SK-N-SH treated with all-trans-retinoic acid at 6 μM for 48 hours (cell line): ENCODE measurements at regions not wholly inside any gene's neighbourhood (a gene's known extent, or its start where the extent isn't known, plus 50 kb on each side); places are given as distances from the start of the nearest gene placed in this dataset.

ENCODE experiments used
- ATAC-seq: fragments of 200-7000 bp; cut with Tn5 transposase; 3 replicates; pipeline ENCODE4 v1.9.1; 2020; ENCODE audit warnings: mild to moderate bottlenecking, moderate library complexity
- ARNTL ChIP-seq: fragments of 450-650 bp; formaldehyde crosslinking; IDR thresholded peaks from 2 replicates; pipeline ENCODE4 v1.5.0; 2020; ENCODE audit warnings: low read depth, mild to moderate bottlenecking, moderate library complexity, borderline replicate concordance
- BACH2 ChIP-seq: fragments of 250-450 bp; sonication (Bioruptor Pico); IDR thresholded peaks from 2 replicates; pipeline ENCODE4 v1.9.0; 2021; ENCODE audit warnings: mild to moderate bottlenecking, borderline replicate concordance
- CSDC2 ChIP-seq: fragments of 250-450 bp; sonication (Bioruptor Pico); IDR thresholded peaks from 2 replicates; pipeline ENCODE4 v1.5.0; 2020; ENCODE audit warnings: mild to moderate bottlenecking, moderate library complexity
- ESRRG ChIP-seq: fragments of 250-450 bp; sonication (Bioruptor Pico); IDR thresholded peaks from 2 replicates; pipeline ENCODE4 v1.6.1; 2021; ENCODE audit warnings: mild to moderate bottlenecking
- GLIS3 ChIP-seq: fragments of 250-450 bp; sonication (Bioruptor Pico); IDR thresholded peaks from 2 replicates; pipeline ENCODE4 v1.5.0; 2020; ENCODE audit warnings: mild to moderate bottlenecking, moderate library complexity
- ISL1 ChIP-seq: fragments of 250-450 bp; sonication (Bioruptor Pico); IDR thresholded peaks from 2 replicates; pipeline ENCODE4 v2.1.2; 2022; ENCODE audit warnings: mild to moderate bottlenecking, moderate library complexity
- PPARA ChIP-seq: fragments of 250-450 bp; sonication (Bioruptor Pico); IDR thresholded peaks from 2 replicates; pipeline ENCODE4 v1.5.0; 2020; ENCODE audit warnings: mild to moderate bottlenecking, borderline replicate concordance
- RARB ChIP-seq: fragments of 250-450 bp; sonication (Bioruptor Pico); IDR thresholded peaks from 2 replicates; pipeline ENCODE4 v1.8.0; 2021; ENCODE audit warnings: mild to moderate bottlenecking, moderate library complexity
- SNAI2 ChIP-seq: fragments of 250-450 bp; sonication (Bioruptor Pico); IDR thresholded peaks from 2 replicates; pipeline ENCODE4 v1.5.0; 2020; ENCODE audit warnings: mild to moderate bottlenecking, moderate library complexity
- ZC3H10 ChIP-seq: fragments of 250-450 bp; sonication (Bioruptor Pico); IDR thresholded peaks from 2 replicates; pipeline ENCODE4 v1.5.1; 2021; ENCODE audit warnings: mild to moderate bottlenecking, moderate library complexity
- ZFP3 ChIP-seq: fragments of 250-450 bp; sonication (Bioruptor Pico); IDR thresholded peaks from 2 replicates; pipeline ENCODE4 v1.5.0; 2020; ENCODE audit warnings: mild to moderate bottlenecking, moderate library complexity
- ZFP30 ChIP-seq: fragments of 450-650 bp; formaldehyde crosslinking; IDR thresholded peaks from 2 replicates; pipeline ENCODE4 v1.5.0; 2022; ENCODE audit warnings: mild to moderate bottlenecking, moderate library complexity
- ZNF565 ChIP-seq: fragments of 450-650 bp; formaldehyde crosslinking; conservative IDR thresholded peaks from 2 replicates; pipeline ENCODE4 v1.5.0; 2020; ENCODE audit warnings: low read depth, mild to moderate bottlenecking, moderate library complexity
- ZNF70 ChIP-seq: fragments of 450-650 bp; formaldehyde crosslinking; IDR thresholded peaks from 2 replicates; pipeline ENCODE4 v1.5.0; 2020; ENCODE audit warnings: mild to moderate bottlenecking, moderate library complexity
- ZNF8 ChIP-seq: fragments of 450-650 bp; formaldehyde crosslinking; IDR thresholded peaks from 2 replicates; pipeline ENCODE4 v1.5.0; 2020; ENCODE audit warnings: mild to moderate bottlenecking, moderate library complexity
- TF ChIP-seq, protein P1 (sequence below): fragments of 250-450 bp; sonication (Bioruptor Pico); IDR thresholded peaks from 2 replicates; pipeline ENCODE4 v1.8.0; 2021; ENCODE audit warnings: low read depth, mild to moderate bottlenecking, moderate library complexity, borderline replicate concordance
- TF ChIP-seq, protein P2 (sequence below): fragments of 250-450 bp; sonication (Bioruptor Pico); IDR thresholded peaks from 2 replicates; pipeline ENCODE4 v1.5.1; 2021; ENCODE audit warnings: mild to moderate bottlenecking, moderate library complexity
- TF ChIP-seq, protein P3 (sequence below): fragments of 250-450 bp; sonication (Bioruptor Pico); IDR thresholded peaks from 2 replicates; pipeline ENCODE4 v1.5.0; 2020; ENCODE audit warnings: mild to moderate bottlenecking, moderate library complexity
- TF ChIP-seq, protein P4 (sequence below): fragments of 250-450 bp; sonication (Bioruptor Pico); IDR thresholded peaks from 2 replicates; pipeline ENCODE4 v1.8.0; 2020; ENCODE audit warnings: mild to moderate bottlenecking, moderate library complexity, borderline replicate concordance
- TF ChIP-seq, protein P5 (sequence below): fragments of 250-450 bp; sonication (Bioruptor Pico); IDR thresholded peaks from 2 replicates; pipeline ENCODE4 v1.5.1; 2020; ENCODE audit warnings: low read depth, mild to moderate bottlenecking, moderate library complexity

DNA sequence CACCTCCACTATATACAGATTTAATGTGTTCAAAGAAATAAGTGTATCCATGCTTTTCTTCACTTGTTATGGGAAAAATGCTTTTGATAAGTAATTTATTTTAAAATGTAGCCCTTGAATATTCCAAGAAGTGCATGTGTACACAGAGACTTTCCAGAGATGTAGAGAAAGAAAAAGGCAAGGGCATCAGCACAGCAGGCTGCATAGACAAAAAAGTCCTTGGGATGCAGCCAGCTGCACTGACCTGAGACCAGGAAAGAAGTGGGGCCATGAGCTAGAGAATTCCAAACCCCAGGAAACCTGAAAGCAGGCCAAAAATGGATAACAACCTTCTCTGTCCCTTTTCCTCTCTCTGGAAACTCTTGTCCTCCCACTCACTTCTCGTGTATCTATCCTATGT is 51.6 kb upstream of the PRDM8 start:
- TF ChIP-seq PPARA (CRISPR knock-in tag): no peak
- TF ChIP-seq, protein P1, sequence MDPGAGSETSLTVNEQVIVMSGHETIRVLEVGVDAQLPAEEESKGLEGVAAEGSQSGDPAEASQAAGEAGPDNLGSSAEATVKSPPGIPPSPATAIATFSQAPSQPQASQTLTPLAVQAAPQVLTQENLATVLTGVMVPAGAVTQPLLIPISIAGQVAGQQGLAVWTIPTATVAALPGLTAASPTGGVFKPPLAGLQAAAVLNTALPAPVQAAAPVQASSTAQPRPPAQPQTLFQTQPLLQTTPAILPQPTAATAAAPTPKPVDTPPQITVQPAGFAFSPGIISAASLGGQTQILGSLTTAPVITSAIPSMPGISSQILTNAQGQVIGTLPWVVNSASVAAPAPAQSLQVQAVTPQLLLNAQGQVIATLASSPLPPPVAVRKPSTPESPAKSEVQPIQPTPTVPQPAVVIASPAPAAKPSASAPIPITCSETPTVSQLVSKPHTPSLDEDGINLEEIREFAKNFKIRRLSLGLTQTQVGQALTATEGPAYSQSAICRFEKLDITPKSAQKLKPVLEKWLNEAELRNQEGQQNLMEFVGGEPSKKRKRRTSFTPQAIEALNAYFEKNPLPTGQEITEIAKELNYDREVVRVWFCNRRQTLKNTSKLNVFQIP (CRISPR knock-in tag): no peak
- TF ChIP-seq, protein P2, sequence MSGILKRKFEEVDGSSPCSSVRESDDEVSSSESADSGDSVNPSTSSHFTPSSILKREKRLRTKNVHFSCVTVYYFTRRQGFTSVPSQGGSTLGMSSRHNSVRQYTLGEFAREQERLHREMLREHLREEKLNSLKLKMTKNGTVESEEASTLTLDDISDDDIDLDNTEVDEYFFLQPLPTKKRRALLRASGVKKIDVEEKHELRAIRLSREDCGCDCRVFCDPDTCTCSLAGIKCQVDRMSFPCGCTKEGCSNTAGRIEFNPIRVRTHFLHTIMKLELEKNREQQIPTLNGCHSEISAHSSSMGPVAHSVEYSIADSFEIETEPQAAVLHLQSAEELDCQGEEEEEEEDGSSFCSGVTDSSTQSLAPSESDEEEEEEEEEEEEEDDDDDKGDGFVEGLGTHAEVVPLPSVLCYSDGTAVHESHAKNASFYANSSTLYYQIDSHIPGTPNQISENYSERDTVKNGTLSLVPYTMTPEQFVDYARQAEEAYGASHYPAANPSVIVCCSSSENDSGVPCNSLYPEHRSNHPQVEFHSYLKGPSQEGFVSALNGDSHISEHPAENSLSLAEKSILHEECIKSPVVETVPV (CRISPR knock-in tag): no peak
- no peak for TF ChIP-seq ZNF565 (CRISPR knock-in tag)
- TF ChIP-seq BACH2: no peak
- no peak for ATAC-seq

DNA sequence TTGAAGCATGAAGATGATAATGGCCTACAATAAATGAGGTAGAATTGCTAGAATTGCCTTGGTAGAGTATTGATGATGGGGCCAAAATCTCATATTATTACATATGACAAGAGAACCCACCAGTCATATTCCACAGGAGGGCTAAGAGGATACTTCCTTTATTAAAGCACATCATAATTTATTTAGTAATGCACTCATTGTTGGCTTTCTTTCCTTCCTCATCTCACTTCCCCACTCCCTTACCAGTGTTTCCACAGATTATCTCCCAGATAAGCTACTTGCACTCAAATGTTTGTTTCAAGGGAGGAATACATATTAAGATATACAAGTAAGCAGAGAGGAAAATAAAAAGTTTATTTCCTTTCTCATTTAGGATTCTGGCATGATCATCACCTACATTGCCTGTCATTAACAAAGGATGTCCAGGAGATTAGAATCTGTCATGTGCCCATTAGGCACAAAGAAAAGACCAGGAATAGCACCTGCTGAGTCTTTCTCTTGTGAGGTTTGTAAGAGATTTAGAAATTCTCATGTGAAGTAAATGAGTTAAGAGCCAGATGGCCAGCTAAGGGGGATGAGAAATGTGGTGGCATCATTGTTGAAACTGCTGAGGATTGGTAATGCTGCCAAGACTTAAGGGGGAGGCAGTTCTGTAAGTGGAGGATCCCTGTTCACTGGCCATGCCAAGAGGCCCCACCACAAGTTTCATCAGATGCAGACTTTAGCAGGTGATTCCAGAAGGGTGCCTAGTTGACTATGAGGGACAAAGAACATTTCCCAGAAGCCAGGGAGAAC is 52.4 kb upstream of the PRDM8 start:
- ATAC-seq: no peak
- TF ChIP-seq, protein P1 (CRISPR knock-in tag): no peak
- TF ChIP-seq ESRRG (no peak), SNAI2 (CRISPR knock-in tag) (no peak), ZFP3 (CRISPR knock-in tag) (no peak), RARB (no peak), ZFP30 (CRISPR knock-in tag) (no peak), PPARA (CRISPR knock-in tag) (no peak), ZNF8 (CRISPR knock-in tag) (no peak), CSDC2 (no peak), GLIS3 (CRISPR knock-in tag) (no peak), ZC3H10 (CRISPR knock-in tag) (no peak), ZNF70 (no peak), ARNTL (no peak), ISL1 (no peak), ZNF565 (CRISPR knock-in tag) (no peak)
- TF ChIP-seq, protein P3, sequence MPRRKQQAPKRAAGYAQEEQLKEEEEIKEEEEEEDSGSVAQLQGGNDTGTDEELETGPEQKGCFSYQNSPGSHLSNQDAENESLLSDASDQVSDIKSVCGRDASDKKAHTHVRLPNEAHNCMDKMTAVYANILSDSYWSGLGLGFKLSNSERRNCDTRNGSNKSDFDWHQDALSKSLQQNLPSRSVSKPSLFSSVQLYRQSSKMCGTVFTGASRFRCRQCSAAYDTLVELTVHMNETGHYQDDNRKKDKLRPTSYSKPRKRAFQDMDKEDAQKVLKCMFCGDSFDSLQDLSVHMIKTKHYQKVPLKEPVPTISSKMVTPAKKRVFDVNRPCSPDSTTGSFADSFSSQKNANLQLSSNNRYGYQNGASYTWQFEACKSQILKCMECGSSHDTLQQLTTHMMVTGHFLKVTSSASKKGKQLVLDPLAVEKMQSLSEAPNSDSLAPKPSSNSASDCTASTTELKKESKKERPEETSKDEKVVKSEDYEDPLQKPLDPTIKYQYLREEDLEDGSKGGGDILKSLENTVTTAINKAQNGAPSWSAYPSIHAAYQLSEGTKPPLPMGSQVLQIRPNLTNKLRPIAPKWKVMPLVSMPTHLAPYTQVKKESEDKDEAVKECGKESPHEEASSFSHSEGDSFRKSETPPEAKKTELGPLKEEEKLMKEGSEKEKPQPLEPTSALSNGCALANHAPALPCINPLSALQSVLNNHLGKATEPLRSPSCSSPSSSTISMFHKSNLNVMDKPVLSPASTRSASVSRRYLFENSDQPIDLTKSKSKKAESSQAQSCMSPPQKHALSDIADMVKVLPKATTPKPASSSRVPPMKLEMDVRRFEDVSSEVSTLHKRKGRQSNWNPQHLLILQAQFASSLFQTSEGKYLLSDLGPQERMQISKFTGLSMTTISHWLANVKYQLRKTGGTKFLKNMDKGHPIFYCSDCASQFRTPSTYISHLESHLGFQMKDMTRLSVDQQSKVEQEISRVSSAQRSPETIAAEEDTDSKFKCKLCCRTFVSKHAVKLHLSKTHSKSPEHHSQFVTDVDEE (CRISPR knock-in tag): no peak
- TF ChIP-seq, protein P2 (CRISPR knock-in tag): no peak
- TF ChIP-seq, protein P4, sequence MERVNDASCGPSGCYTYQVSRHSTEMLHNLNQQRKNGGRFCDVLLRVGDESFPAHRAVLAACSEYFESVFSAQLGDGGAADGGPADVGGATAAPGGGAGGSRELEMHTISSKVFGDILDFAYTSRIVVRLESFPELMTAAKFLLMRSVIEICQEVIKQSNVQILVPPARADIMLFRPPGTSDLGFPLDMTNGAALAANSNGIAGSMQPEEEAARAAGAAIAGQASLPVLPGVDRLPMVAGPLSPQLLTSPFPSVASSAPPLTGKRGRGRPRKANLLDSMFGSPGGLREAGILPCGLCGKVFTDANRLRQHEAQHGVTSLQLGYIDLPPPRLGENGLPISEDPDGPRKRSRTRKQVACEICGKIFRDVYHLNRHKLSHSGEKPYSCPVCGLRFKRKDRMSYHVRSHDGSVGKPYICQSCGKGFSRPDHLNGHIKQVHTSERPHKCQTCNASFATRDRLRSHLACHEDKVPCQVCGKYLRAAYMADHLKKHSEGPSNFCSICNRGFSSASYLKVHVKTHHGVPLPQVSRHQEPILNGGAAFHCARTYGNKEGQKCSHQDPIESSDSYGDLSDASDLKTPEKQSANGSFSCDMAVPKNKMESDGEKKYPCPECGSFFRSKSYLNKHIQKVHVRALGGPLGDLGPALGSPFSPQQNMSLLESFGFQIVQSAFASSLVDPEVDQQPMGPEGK (CRISPR knock-in tag): no peak
- TF ChIP-seq, protein P5, sequence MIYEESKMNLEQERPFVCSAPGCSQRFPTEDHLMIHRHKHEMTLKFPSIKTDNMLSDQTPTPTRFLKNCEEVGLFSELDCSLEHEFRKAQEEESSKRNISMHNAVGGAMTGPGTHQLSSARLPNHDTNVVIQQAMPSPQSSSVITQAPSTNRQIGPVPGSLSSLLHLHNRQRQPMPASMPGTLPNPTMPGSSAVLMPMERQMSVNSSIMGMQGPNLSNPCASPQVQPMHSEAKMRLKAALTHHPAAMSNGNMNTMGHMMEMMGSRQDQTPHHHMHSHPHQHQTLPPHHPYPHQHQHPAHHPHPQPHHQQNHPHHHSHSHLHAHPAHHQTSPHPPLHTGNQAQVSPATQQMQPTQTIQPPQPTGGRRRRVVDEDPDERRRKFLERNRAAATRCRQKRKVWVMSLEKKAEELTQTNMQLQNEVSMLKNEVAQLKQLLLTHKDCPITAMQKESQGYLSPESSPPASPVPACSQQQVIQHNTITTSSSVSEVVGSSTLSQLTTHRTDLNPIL (CRISPR knock-in tag): no peak
